PC-3 (cell line): ENCODE measurements at regions not wholly inside any gene's neighbourhood (a gene's known extent, or its start where the extent isn't known, plus 50 kb on each side); places are given as distances from the start of the nearest gene placed in this dataset.

Source experiments
- ATAC-seq: fragments of 200-7000 bp; cut with Tn5 transposase; 2 replicates; pipeline ENCODE4 v1.9.1; 2020; ENCODE audit warnings: mild to moderate bottlenecking, moderate library complexity
- BruUV-seq: library from RNA; stranded (reverse); fragments of 400-500 nt; replicated peaks from 2 replicates; lab custom pipeline; 2021; lab: Mats Ljungman, UMichigan
- CTCF ChIA-PET: fragments of 300-600 bp; sonication (Branson Sonifier 250); formaldehyde crosslinking; loops from one replicate; lab custom pipeline; 2022; ENCODE audit warnings: antibody characterized with exemption; lab: Charles Lee
- POLR2A ChIA-PET: fragments of 300-600 bp; sonication (Branson Sonifier 250); formaldehyde crosslinking; loops from one replicate; lab custom pipeline; 2022; ENCODE audit warnings: antibody characterized with exemption; ENCODE audit not compliant: unreplicated experiment; lab: Charles Lee
- DNase-seq: peaks from one replicate; pipeline ENCODE4 v3.0.0-alpha.2; 2015
- H2AFZ ChIP-seq: fragments of 300-600 bp; sonication (generic); 2 replicates; pipeline ENCODE4 v1.6.0; 2016; ENCODE audit warnings: antibody characterized with exemption, low read length
- H3F3A ChIP-seq: fragments of 300-600 bp; sonication (generic); one replicate; pipeline ENCODE4 v1.6.0; 2017; ENCODE audit warnings: antibody characterized with exemption, low read length, control low read depth, mild to moderate bottlenecking; ENCODE audit not compliant: unreplicated experiment
- H3K27ac ChIP-seq: fragments of 300-600 bp; sonication (generic); 2 replicates; pipeline ENCODE4 v1.5.1; 2016; ENCODE audit warnings: mild to moderate bottlenecking, low read length
- H3K27me3 ChIP-seq: fragments of 300-600 bp; sonication (generic); 2 replicates; pipeline ENCODE4 v1.6.1; 2016; ENCODE audit warnings: low read length, mixed read lengths
- H3K36me3 ChIP-seq: fragments of 300-600 bp; sonication (generic); 2 replicates; pipeline ENCODE4 v1.6.1; 2016; ENCODE audit warnings: low read depth, mixed run types, low read length, mixed read lengths
- H3K4me1 ChIP-seq: fragments of 300-600 bp; sonication (generic); 2 replicates; pipeline ENCODE4 v1.5.1; 2016; ENCODE audit warnings: low read length; ENCODE audit not compliant: insufficient read depth
- H3K4me2 ChIP-seq: fragments of 300-600 bp; sonication (generic); 2 replicates; pipeline ENCODE4 v1.6.0; 2016; ENCODE audit warnings: low read length
- H3K4me3 ChIP-seq: fragments of 300-600 bp; sonication (generic); 2 replicates; pipeline ENCODE4 v1.5.1; 2016; ENCODE audit warnings: mild to moderate bottlenecking, low read length, mixed read lengths
- H3K79me2 ChIP-seq: fragments of 300-600 bp; sonication (generic); 2 replicates; pipeline ENCODE4 v1.6.1; 2017; ENCODE audit warnings: low read length, mixed read lengths
- H3K9ac ChIP-seq: fragments of 300-600 bp; sonication (generic); 2 replicates; pipeline ENCODE4 v1.6.0; 2016; ENCODE audit warnings: mild to moderate bottlenecking, low read length
- H3K9me2 ChIP-seq: fragments of 300-600 bp; sonication (generic); replicated peaks from 2 replicates; pipeline ENCODE4 v1.6.1; 2016; ENCODE audit warnings: mixed run types, low read length, mixed read lengths
- H3K9me3 ChIP-seq: fragments of 300-600 bp; sonication (generic); 2 replicates; pipeline ENCODE4 v1.6.1; 2016; ENCODE audit warnings: low read length, mixed read lengths
- H4K20me1 ChIP-seq: fragments of 300-600 bp; sonication (generic); 2 replicates; pipeline ENCODE4 v1.6.1; 2016; ENCODE audit warnings: low read length, mixed read lengths
- CTCF ChIP-seq: fragments of 300-600 bp; sonication (generic); conservative IDR thresholded peaks from 2 replicates; pipeline ENCODE4 v1.5.1; 2017; ENCODE audit warnings: antibody characterized with exemption, low read depth, mild to moderate bottlenecking, low read length
- EZH2 ChIP-seq: fragments of 300-600 bp; sonication (generic); IDR thresholded peaks from one replicate; pipeline ENCODE4 v1.6.1; 2017; ENCODE audit warnings: antibody characterized with exemption, mild to moderate bottlenecking, low read length; ENCODE audit not compliant: unreplicated experiment
- EZH2phosphoT487 ChIP-seq: fragments of 300-600 bp; sonication (generic); IDR thresholded peaks from 2 replicates; pipeline ENCODE4 v1.6.1; 2018; ENCODE audit warnings: mild to moderate bottlenecking, antibody characterized with exemption, low read length, borderline replicate concordance
- intact Hi-C: fragments of 100-400 bp; cut with micrococcal nuclease; formaldehyde crosslinking; loops from 2 replicates; pipeline ENCODE4 v1.9.0; 2023

GRCh38 chr16:86664522-86665318, 86.4 kb downstream of the FOXL1 start:
- BruUV-seq = no TSS peak
- POLR2A ChIA-PET = interaction anchor here (0.6 to 1.7 kb wide), 6 partner anchors 32 to 941 kb away, joined by 3 to 8 read pairs (median 4); no protein-coding TSS in a partner anchor
- peak; percentile 91 for DNase-seq
- ATAC-seq = peak; percentile 77
- Histone ChIP-seq H3K79me2 (no peaks in the 10 kb centered on the region), H3K9me2 (no peaks in the 10 kb centered on the region), H3K9ac (peak overlapping the region; percentile 87), H3F3A (no peaks in the 10 kb centered on the region), H3K36me3 (no peaks in the 10 kb centered on the region), H3K4me3 (peak overlapping the region; percentile 34), H3K27me3 (no peaks in the 10 kb centered on the region), H4K20me1 (no peaks in the 10 kb centered on the region), H3K9me3 (no peaks in the 10 kb centered on the region), H2AFZ (peak overlapping the region; percentile 29; the same call in 1 of the 2 replicates), H3K27ac (peak overlapping the region; percentile 99), H3K4me2 (peak overlapping the region; percentile 78), H3K4me1 (peaks cover 32% of the 10 kb centered on the region)
- intact Hi-C loops = loop anchor here (1.0 to 10.0 kb wide), 4 partner anchors 33 to 100 kb away; no protein-coding TSS in a partner anchor
- CTCF ChIA-PET = interaction anchor here (0.7 to 1.5 kb wide), 5 partner anchors 11 to 100 kb away, joined by 3 to 13 read pairs (median 5); no protein-coding TSS in a partner anchor
- TF ChIP-seq CTCF (no peak), EZH2phosphoT487 (no peak), EZH2 (no peak)

GRCh38 chr16:86665319-86665675, 86.9 kb downstream of the FOXL1 start:
- TF ChIP-seq EZH2phosphoT487 (no peak), CTCF (no peak), EZH2 (no peak)
- peak overlapping the region; percentile 34 for H3K4me3 ChIP-seq
- H2AFZ ChIP-seq = peak overlapping the region; percentile 29; the same call in 1 of the 2 replicates
- H3K9me2 ChIP-seq = no peaks in the 10 kb centered on the region
- intact Hi-C loops = loop anchor here (2.0 to 10.0 kb wide), 2 partner anchors 74 to 100 kb away; no protein-coding TSS in a partner anchor
- no peaks in the 10 kb centered on the region for H3K79me2 ChIP-seq
- peak overlapping the region; percentile 87 for H3K9ac ChIP-seq
- H3K9me3 ChIP-seq = no peaks in the 10 kb centered on the region
- H4K20me1 ChIP-seq = no peaks in the 10 kb centered on the region
- TSS peak; percentile 94 for BruUV-seq
- no peaks in the 10 kb centered on the region for H3K27me3 ChIP-seq
- no peaks in the 10 kb centered on the region for H3F3A ChIP-seq
- peak overlapping the region; percentile 78 for H3K4me2 ChIP-seq
- H3K36me3 ChIP-seq = no peaks in the 10 kb centered on the region
- H3K27ac ChIP-seq = peak overlapping the region; percentile 99
- ChIA-PET CTCF (interaction anchor here (1.1 to 1.5 kb wide), 4 partner anchors 11 to 101 kb away, joined by 3 to 13 read pairs (median 6); no protein-coding TSS in a partner anchor), POLR2A (interaction anchor here (0.6 to 1.0 kb wide), 3 partner anchors 89 to 125 kb away, joined by 3 to 8 read pairs (median 8); no protein-coding TSS in a partner anchor)
- H3K4me1 ChIP-seq = peaks cover 32% of the 10 kb centered on the region
- peak; percentile 76 for DNase-seq
- peak; percentile 25 for ATAC-seq
